Neural cell (in vitro differentiated cells): ENCODE measurements at regions not wholly inside any gene's neighbourhood (a gene's known extent, or its start where the extent isn't known, plus 50 kb on each side); places are given as distances from the start of the nearest gene placed in this dataset.

ENCODE experiments used
- H2AFZ ChIP-seq: fragments of 200-600, 300-800 bp; sonication (generic), shearing (Covaris generic); 2 replicates; pipeline ENCODE4 v1.6.0; 2014; ENCODE audit warnings: low read depth, mild to moderate bottlenecking, antibody characterized with exemption, low read length, moderate library complexity
- H3F3A ChIP-seq: fragments of 200-600 bp; shearing (Covaris generic); 2 replicates; pipeline ENCODE4 v1.6.1; 2016; ENCODE audit warnings: mild to moderate bottlenecking, moderate library complexity, mixed read lengths, antibody characterized with exemption, low read length; ENCODE audit not compliant: insufficient read depth, poor library complexity, severe bottlenecking
- H3K27ac ChIP-seq: fragments of 200-600, 300-800 bp; sonication (generic), shearing (Covaris generic); 2 replicates; pipeline ENCODE4 v1.5.1; 2014; ENCODE audit warnings: mild to moderate bottlenecking, low read length, moderate library complexity
- H3K27me3 ChIP-seq: fragments of 300-800, 200-600 bp; sonication (generic), shearing (Covaris generic); 2 replicates; pipeline ENCODE4 v1.6.0; 2014; ENCODE audit warnings: mild to moderate bottlenecking, low read depth, low read length, moderate library complexity; ENCODE audit not compliant: insufficient read depth
- H3K36me3 ChIP-seq: fragments of 300-800, 200-600 bp; sonication (generic), shearing (Covaris generic); 2 replicates; pipeline ENCODE4 v1.5.1; 2014; ENCODE audit warnings: mild to moderate bottlenecking, antibody characterized with exemption, low read length, moderate library complexity; ENCODE audit not compliant: insufficient read depth
- H3K4me2 ChIP-seq: fragments of 300-800, 200-600 bp; sonication (generic), shearing (Covaris generic); 2 replicates; pipeline ENCODE4 v1.6.0; 2014; ENCODE audit warnings: mild to moderate bottlenecking, low read length
- H3K4me3 ChIP-seq: fragments of 300-800, 200-600 bp; sonication (generic), shearing (Covaris generic); 2 replicates; pipeline ENCODE4 v1.5.1; 2014; ENCODE audit warnings: mild to moderate bottlenecking, low read length, moderate library complexity
- H3K79me2 ChIP-seq: fragments of 200-600 bp; shearing (Covaris generic); replicated peaks from 2 replicates; pipeline ENCODE4 v1.6.0; 2014; ENCODE audit warnings: mild to moderate bottlenecking, low read length, moderate library complexity; ENCODE audit not compliant: insufficient read depth
- H3K9ac ChIP-seq: fragments of 300-800, 200-600 bp; sonication (generic), shearing (Covaris generic); 2 replicates; pipeline ENCODE4 v1.6.1; 2016; ENCODE audit warnings: mild to moderate bottlenecking, low read length, mixed read lengths
- H3K9me2 ChIP-seq: fragments of 200-600 bp; shearing (Covaris generic); 2 replicates; pipeline ENCODE4 v1.6.1; 2016; ENCODE audit warnings: mild to moderate bottlenecking, low read length, mixed read lengths; ENCODE audit not compliant: insufficient read depth
- H3K9me3 ChIP-seq: fragments of 200-600, 300-800 bp; sonication (generic), shearing (Covaris generic); 2 replicates; pipeline ENCODE4 v1.6.1; 2016; ENCODE audit warnings: mild to moderate bottlenecking, mixed run types, low read length, moderate library complexity, mixed read lengths
- H4K20me1 ChIP-seq: fragments of 200-600 bp; shearing (Covaris generic); 2 replicates; pipeline ENCODE4 v1.6.1; 2016; ENCODE audit warnings: mild to moderate bottlenecking, mixed run types; ENCODE audit not compliant: insufficient read depth
- EP300 ChIP-seq: fragments of 450-650 bp; conservative IDR thresholded peaks from 2 replicates; pipeline ENCODE4 v1.6.1; 2014; ENCODE audit warnings: antibody characterized with exemption, mild to moderate bottlenecking, moderate library complexity; ENCODE audit not compliant: poor library complexity, severe bottlenecking
- EZH2 ChIP-seq: fragments of 200-600, 300-800 bp; shearing (Covaris generic), sonication (generic); IDR thresholded peaks from 2 replicates; pipeline ENCODE4 v1.6.1; 2014; ENCODE audit warnings: antibody characterized with exemption, low read length, borderline replicate concordance, mild to moderate bottlenecking; ENCODE audit not compliant: insufficient read depth, poor library complexity, severe bottlenecking
- MXI1 ChIP-seq: fragments of 450-650 bp; conservative IDR thresholded peaks from 2 replicates; pipeline ENCODE4 v1.6.1; 2014; ENCODE audit warnings: antibody characterized with exemption, mild to moderate bottlenecking; ENCODE audit not compliant: poor library complexity, severe bottlenecking
- POLR2AphosphoS5 ChIP-seq: IDR thresholded peaks from 2 replicates; pipeline ENCODE4 v1.6.1; 2012
- RAD21 ChIP-seq: fragments of 450-650 bp; conservative IDR thresholded peaks from 2 replicates; pipeline ENCODE4 v1.6.1; 2014; ENCODE audit warnings: antibody characterized with exemption, mild to moderate bottlenecking, moderate library complexity
- SMC3 ChIP-seq: fragments of 450-650 bp; conservative IDR thresholded peaks from 2 replicates; pipeline ENCODE4 v1.6.1; 2014; ENCODE audit warnings: antibody characterized with exemption, mild to moderate bottlenecking, moderate library complexity; ENCODE audit not compliant: poor library complexity
- TAF1 ChIP-seq: IDR thresholded peaks from 2 replicates; pipeline ENCODE4 v1.6.1; 2012; ENCODE audit warnings: low read depth
- TF ChIP-seq, protein P1 (sequence below): IDR thresholded peaks from 2 replicates; pipeline ENCODE4 v1.6.1; 2012; ENCODE audit warnings: borderline replicate concordance
- TF ChIP-seq, protein P2 (sequence below): fragments of 450-650 bp; IDR thresholded peaks from 2 replicates; pipeline ENCODE4 v1.5.1; 2014; ENCODE audit warnings: antibody characterized with exemption, mild to moderate bottlenecking, moderate library complexity; ENCODE audit not compliant: poor library complexity, severe bottlenecking

DNA sequence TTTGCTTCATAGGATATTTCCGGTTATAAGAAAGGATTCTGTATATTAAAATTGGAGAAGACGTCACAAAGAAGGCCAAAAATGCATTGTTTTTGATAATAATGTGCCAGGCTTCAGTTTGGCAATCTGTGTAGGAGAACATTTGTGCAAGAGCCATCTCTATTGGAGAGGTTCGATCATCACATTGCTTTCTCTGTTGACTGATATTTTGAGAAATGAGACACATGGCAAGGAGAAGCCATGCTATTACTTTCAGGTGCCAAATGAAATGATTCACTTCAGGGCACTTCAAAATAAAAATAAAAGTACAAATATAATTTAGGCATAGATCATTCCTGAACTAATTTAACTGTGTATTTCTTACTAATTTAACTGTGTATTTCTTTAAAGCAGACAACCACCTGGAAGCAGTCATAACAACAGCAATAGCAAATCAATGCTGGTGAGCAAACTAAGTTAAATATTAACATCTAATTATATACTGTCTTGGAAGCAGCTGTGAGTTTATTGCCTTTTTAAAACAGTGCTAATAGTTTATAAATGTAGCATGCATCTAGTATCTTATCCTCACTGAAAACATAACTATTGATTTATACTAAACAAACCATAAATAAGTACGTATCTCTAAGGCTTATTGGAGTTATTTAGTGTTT, 50.2 kb upstream of the CHST9 start:
- no peaks in the 10 kb centered on the region for H3K36me3 ChIP-seq
- no peak overlapping the region for H3K27ac ChIP-seq
- no peak overlapping the region for H3K9ac ChIP-seq
- H3K9me3 ChIP-seq = no peaks in the 10 kb centered on the region
- H3K27me3 ChIP-seq = no peaks in the 10 kb centered on the region
- H4K20me1 ChIP-seq = no peaks in the 10 kb centered on the region
- no peak overlapping the region for H3K4me3 ChIP-seq
- no peak for TF ChIP-seq POLR2AphosphoS5
- no peak for TF ChIP-seq SMC3
- no peak for TF ChIP-seq MXI1
- TF ChIP-seq, protein P1, sequence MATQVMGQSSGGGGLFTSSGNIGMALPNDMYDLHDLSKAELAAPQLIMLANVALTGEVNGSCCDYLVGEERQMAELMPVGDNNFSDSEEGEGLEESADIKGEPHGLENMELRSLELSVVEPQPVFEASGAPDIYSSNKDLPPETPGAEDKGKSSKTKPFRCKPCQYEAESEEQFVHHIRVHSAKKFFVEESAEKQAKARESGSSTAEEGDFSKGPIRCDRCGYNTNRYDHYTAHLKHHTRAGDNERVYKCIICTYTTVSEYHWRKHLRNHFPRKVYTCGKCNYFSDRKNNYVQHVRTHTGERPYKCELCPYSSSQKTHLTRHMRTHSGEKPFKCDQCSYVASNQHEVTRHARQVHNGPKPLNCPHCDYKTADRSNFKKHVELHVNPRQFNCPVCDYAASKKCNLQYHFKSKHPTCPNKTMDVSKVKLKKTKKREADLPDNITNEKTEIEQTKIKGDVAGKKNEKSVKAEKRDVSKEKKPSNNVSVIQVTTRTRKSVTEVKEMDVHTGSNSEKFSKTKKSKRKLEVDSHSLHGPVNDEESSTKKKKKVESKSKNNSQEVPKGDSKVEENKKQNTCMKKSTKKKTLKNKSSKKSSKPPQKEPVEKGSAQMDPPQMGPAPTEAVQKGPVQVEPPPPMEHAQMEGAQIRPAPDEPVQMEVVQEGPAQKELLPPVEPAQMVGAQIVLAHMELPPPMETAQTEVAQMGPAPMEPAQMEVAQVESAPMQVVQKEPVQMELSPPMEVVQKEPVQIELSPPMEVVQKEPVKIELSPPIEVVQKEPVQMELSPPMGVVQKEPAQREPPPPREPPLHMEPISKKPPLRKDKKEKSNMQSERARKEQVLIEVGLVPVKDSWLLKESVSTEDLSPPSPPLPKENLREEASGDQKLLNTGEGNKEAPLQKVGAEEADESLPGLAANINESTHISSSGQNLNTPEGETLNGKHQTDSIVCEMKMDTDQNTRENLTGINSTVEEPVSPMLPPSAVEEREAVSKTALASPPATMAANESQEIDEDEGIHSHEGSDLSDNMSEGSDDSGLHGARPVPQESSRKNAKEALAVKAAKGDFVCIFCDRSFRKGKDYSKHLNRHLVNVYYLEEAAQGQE = no peak
- no peak for TF ChIP-seq EP300
- TF ChIP-seq RAD21 = no peak
- no peak for TF ChIP-seq TAF1
- no peak for TF ChIP-seq EZH2
- TF ChIP-seq, protein P2, sequence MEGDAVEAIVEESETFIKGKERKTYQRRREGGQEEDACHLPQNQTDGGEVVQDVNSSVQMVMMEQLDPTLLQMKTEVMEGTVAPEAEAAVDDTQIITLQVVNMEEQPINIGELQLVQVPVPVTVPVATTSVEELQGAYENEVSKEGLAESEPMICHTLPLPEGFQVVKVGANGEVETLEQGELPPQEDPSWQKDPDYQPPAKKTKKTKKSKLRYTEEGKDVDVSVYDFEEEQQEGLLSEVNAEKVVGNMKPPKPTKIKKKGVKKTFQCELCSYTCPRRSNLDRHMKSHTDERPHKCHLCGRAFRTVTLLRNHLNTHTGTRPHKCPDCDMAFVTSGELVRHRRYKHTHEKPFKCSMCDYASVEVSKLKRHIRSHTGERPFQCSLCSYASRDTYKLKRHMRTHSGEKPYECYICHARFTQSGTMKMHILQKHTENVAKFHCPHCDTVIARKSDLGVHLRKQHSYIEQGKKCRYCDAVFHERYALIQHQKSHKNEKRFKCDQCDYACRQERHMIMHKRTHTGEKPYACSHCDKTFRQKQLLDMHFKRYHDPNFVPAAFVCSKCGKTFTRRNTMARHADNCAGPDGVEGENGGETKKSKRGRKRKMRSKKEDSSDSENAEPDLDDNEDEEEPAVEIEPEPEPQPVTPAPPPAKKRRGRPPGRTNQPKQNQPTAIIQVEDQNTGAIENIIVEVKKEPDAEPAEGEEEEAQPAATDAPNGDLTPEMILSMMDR = no peak
- no peak overlapping the region for H2AFZ ChIP-seq
- H3K4me2 ChIP-seq = no peak overlapping the region
- no peaks in the 10 kb centered on the region for H3F3A ChIP-seq
- no peaks in the 10 kb centered on the region for H3K79me2 ChIP-seq
- no peaks in the 10 kb centered on the region for H3K9me2 ChIP-seq
